ENCODE measurements at regions not wholly inside any gene's neighbourhood (a gene's known extent, or its start where the extent isn't known, plus 50 kb on each side); places are given as distances from the start of the nearest gene placed in this dataset.

GRCh38 chr3:177419904-177420601 lies 222.8 kb upstream of the TBL1XR1 start:
- H3K27me3 ChIP-seq (ENCODE audit: insufficient read depth, low read length): no peaks in the 10 kb centered on the region
- no peak overlapping the region for H3K27ac ChIP-seq (ENCODE audit: low read depth, low read length)
- no peaks in the 10 kb centered on the region for H4K20me1 ChIP-seq (ENCODE audit: insufficient read depth, low read length)
- H3K4me3 ChIP-seq (ENCODE audit: insufficient read depth, low read length): no peak overlapping the region
- H3K4me1 ChIP-seq (ENCODE audit: insufficient read depth, low read length): peaks cover 4% of the 10 kb centered on the region
- H3K9me3 ChIP-seq (ENCODE audit: low read depth, low read length): no peaks in the 10 kb centered on the region
- H3K36me3 ChIP-seq (ENCODE audit: insufficient read depth, low read length): no peaks in the 10 kb centered on the region
- H3K4me2 ChIP-seq (ENCODE audit: insufficient read depth, low read length): no peak overlapping the region
- no peak for DNase-seq (ENCODE audit: insufficient read length, low spot score, missing footprints)
- peak overlapping the region; percentile 37 for H2AFZ ChIP-seq (ENCODE audit: low read length)
- TF ChIP-seq CTCF (IDR thresholded peaks at IDR 0.05; ENCODE audit: extremely low read depth, low read depth, low read length): no peak
- no peaks in the 10 kb centered on the region for H3K79me2 ChIP-seq (ENCODE audit: insufficient read depth, low read length)

GRCh38 chr3:177420651-177421480 lies 223.6 kb upstream of the TBL1XR1 start:
- Histone ChIP-seq H3K27ac (ENCODE audit: low read depth, low read length) (no peak overlapping the region), H3K36me3 (ENCODE audit: insufficient read depth, low read length) (no peaks in the 10 kb centered on the region), H3K79me2 (ENCODE audit: insufficient read depth, low read length) (no peaks in the 10 kb centered on the region), H3K4me1 (ENCODE audit: insufficient read depth, low read length) (peaks cover 8% of the 10 kb centered on the region), H3K4me3 (ENCODE audit: insufficient read depth, low read length) (no peak overlapping the region), H4K20me1 (ENCODE audit: insufficient read depth, low read length) (no peaks in the 10 kb centered on the region), H3K4me2 (ENCODE audit: insufficient read depth, low read length) (no peak overlapping the region), H3K9me3 (ENCODE audit: low read depth, low read length) (no peaks in the 10 kb centered on the region), H3K27me3 (ENCODE audit: insufficient read depth, low read length) (no peaks in the 10 kb centered on the region), H2AFZ (ENCODE audit: low read length) (no peak overlapping the region)
- no peak for DNase-seq (ENCODE audit: insufficient read length, low spot score, missing footprints)
- no peak for TF ChIP-seq CTCF (IDR thresholded peaks at IDR 0.05; ENCODE audit: extremely low read depth, low read depth, low read length)

GRCh38 chr3:177421481-177421785 lies 224.2 kb upstream of the TBL1XR1 start:
- H3K27me3 ChIP-seq (ENCODE audit: insufficient read depth, low read length): no peaks in the 10 kb centered on the region
- H3K4me1 ChIP-seq (ENCODE audit: insufficient read depth, low read length): peaks cover 12% of the 10 kb centered on the region
- H3K4me2 ChIP-seq (ENCODE audit: insufficient read depth, low read length): no peak overlapping the region
- no peak overlapping the region for H3K4me3 ChIP-seq (ENCODE audit: insufficient read depth, low read length)
- H3K9me3 ChIP-seq (ENCODE audit: low read depth, low read length): no peaks in the 10 kb centered on the region
- TF ChIP-seq CTCF (IDR thresholded peaks at IDR 0.05; ENCODE audit: extremely low read depth, low read depth, low read length): no peak
- H3K36me3 ChIP-seq (ENCODE audit: insufficient read depth, low read length): no peaks in the 10 kb centered on the region
- H3K27ac ChIP-seq (ENCODE audit: low read depth, low read length): no peak overlapping the region
- H2AFZ ChIP-seq (ENCODE audit: low read length): no peak overlapping the region
- DNase-seq (ENCODE audit: insufficient read length, low spot score, missing footprints): no peak
- H3K79me2 ChIP-seq (ENCODE audit: insufficient read depth, low read length): no peaks in the 10 kb centered on the region
- no peaks in the 10 kb centered on the region for H4K20me1 ChIP-seq (ENCODE audit: insufficient read depth, low read length)

GRCh38 chr3:177424521-177424920 lies 227.2 kb upstream of the TBL1XR1 start:
- no peaks in the 10 kb centered on the region for H3K36me3 ChIP-seq (ENCODE audit: insufficient read depth, low read length)
- no peak overlapping the region for H3K4me3 ChIP-seq (ENCODE audit: insufficient read depth, low read length)
- no peak for TF ChIP-seq CTCF (IDR thresholded peaks at IDR 0.05; ENCODE audit: extremely low read depth, low read depth, low read length)
- H3K27ac ChIP-seq (ENCODE audit: low read depth, low read length): no peak overlapping the region
- no peak for DNase-seq (ENCODE audit: insufficient read length, low spot score, missing footprints)
- H3K79me2 ChIP-seq (ENCODE audit: insufficient read depth, low read length): no peaks in the 10 kb centered on the region
- no peaks in the 10 kb centered on the region for H3K9me3 ChIP-seq (ENCODE audit: low read depth, low read length)
- H3K4me1 ChIP-seq (ENCODE audit: insufficient read depth, low read length): peaks cover 22% of the 10 kb centered on the region
- no peaks in the 10 kb centered on the region for H3K27me3 ChIP-seq (ENCODE audit: insufficient read depth, low read length)
- H4K20me1 ChIP-seq (ENCODE audit: insufficient read depth, low read length): no peaks in the 10 kb centered on the region
- peak overlapping the region; percentile 4 for H2AFZ ChIP-seq (ENCODE audit: low read length)
- no peak overlapping the region for H3K4me2 ChIP-seq (ENCODE audit: insufficient read depth, low read length)

Data from osteoblast (primary cell).